Bronchial epithelial cell (primary cell): ENCODE measurements at regions not wholly inside any gene's neighbourhood (a gene's known extent, or its start where the extent isn't known, plus 50 kb on each side); places are given as distances from the start of the nearest gene placed in this dataset.
A peak's percentile ranks its signal among the peaks of the same experiment; 100 is the strongest.

ENCODE experiments used
- DNase-seq: peaks from one replicate; pipeline ENCODE4 v3.0.0-alpha.2; 2010; ENCODE audit warnings: low read depth
- FAIRE-seq: peaks from 2 replicates; lab custom pipeline; 2011; peaks lifted over from hg19 to GRCh38; lab: Jason Lieb, UNC
- H3K27me3 ChIP-seq: 2 replicates; pipeline ENCODE4 v1.5.1; 2011; ENCODE audit warnings: low read length; ENCODE audit not compliant: control insufficient read depth, insufficient read depth
- H3K36me3 ChIP-seq: 2 replicates; pipeline ENCODE4 v1.5.1; 2011; ENCODE audit warnings: low read length; ENCODE audit not compliant: control insufficient read depth, insufficient read depth
- H3K4me3 ChIP-seq: 2 replicates; pipeline ENCODE4 v1.5.1; 2011; ENCODE audit warnings: mild to moderate bottlenecking, low read depth, low read length, control low read depth
- TF ChIP-seq, protein P1 (sequence below): IDR thresholded peaks from 2 replicates; pipeline ENCODE4 v1.5.1; 2011; ENCODE audit warnings: mild to moderate bottlenecking, moderate library complexity, low read length, control low read depth, inconsistent platforms; ENCODE audit not compliant: insufficient read depth, severe bottlenecking

DNA sequence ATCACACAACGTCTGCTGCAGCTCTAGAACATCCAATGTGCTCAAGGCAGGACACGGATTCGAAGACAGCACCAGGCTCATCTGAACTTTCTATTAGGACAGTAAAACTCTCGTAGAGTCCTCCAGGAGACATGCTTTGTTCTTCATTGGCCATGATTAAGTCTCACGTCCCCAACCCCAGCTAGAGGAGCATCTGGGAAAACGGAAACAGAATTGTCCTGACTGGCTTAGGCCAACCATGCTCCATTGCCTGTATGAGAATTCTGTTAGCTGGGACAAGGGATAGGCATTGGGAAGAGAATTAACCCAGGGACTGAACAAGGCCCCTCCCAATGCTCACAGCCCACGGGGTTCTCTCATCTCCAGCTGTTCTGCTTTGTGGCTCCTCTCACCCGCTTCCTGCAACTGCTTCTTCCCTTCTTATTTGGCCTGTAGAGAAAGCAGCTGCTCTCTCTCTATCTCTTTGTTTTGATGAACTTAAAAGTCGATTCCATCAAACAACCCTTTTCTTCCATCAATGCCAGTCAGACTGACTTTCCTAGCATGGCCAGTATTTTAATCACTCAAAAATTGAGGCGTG is 75.6 kb downstream of the C1QL2 start:
- DNase-seq (no peak), FAIRE-seq (no peak)
- TF ChIP-seq, protein P1, sequence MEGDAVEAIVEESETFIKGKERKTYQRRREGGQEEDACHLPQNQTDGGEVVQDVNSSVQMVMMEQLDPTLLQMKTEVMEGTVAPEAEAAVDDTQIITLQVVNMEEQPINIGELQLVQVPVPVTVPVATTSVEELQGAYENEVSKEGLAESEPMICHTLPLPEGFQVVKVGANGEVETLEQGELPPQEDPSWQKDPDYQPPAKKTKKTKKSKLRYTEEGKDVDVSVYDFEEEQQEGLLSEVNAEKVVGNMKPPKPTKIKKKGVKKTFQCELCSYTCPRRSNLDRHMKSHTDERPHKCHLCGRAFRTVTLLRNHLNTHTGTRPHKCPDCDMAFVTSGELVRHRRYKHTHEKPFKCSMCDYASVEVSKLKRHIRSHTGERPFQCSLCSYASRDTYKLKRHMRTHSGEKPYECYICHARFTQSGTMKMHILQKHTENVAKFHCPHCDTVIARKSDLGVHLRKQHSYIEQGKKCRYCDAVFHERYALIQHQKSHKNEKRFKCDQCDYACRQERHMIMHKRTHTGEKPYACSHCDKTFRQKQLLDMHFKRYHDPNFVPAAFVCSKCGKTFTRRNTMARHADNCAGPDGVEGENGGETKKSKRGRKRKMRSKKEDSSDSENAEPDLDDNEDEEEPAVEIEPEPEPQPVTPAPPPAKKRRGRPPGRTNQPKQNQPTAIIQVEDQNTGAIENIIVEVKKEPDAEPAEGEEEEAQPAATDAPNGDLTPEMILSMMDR, result no peak

DNA sequence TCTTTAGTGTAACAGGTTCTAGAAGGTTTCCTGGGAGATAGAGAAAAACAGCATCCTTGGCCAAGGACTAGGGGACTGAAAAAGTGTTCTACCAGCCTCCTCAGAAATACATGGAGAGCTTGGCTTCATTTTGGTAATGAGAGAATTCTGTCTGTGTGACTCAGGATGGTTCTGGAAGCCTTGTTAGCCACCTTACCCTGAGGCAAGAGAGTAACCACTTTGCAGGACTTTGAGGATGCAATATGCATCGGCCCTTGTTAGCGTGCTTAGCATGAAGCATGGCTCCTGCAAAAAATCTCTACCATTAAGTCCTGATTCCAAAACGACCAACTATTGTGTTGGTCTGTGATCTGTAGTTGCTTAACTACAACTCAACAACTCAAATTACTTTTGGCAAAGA is 79.8 kb downstream of the C1QL2 start:
- Histone ChIP-seq H3K36me3 (no peaks in the 10 kb centered on the region), H3K27me3 (peaks cover 2% of the 10 kb centered on the region), H3K4me3 (no peak overlapping the region)
- no peak for DNase-seq
- FAIRE-seq, result no peak
- TF ChIP-seq, protein P1, result no peak

More for the DNA sequence above, 75.6 kb downstream of the C1QL2 start:
- H3K4me3 ChIP-seq, result no peak overlapping the region
- no peaks in the 10 kb centered on the region for H3K36me3 ChIP-seq
- H3K27me3 ChIP-seq, result no peaks in the 10 kb centered on the region

DNA sequence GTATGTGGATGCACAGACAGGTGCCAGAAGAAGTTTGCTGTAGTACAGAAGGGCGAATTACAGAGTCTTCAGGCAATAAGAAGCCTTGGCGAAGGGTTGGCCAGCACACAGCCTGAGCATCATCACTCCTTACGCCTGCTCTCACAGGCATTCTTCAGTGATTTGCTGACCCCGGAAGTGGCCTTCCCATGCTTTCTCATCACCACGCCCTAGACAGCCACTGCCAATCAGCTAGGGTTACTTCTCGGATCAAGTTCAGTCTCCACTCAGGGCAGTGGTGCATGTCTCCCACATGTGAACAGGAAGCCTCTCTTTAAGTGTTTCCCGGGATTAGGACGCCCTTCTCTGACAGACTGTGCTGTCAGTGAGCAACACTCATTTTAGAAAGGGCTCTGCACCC is 81.8 kb downstream of the C1QL2 start:
- H3K27me3 ChIP-seq, result peaks cover 2% of the 10 kb centered on the region
- TF ChIP-seq, protein P1, result no peak
- DNase-seq (no peak), FAIRE-seq (peak; percentile 86)
- H3K4me3 ChIP-seq, result no peak overlapping the region
- no peaks in the 10 kb centered on the region for H3K36me3 ChIP-seq

DNA sequence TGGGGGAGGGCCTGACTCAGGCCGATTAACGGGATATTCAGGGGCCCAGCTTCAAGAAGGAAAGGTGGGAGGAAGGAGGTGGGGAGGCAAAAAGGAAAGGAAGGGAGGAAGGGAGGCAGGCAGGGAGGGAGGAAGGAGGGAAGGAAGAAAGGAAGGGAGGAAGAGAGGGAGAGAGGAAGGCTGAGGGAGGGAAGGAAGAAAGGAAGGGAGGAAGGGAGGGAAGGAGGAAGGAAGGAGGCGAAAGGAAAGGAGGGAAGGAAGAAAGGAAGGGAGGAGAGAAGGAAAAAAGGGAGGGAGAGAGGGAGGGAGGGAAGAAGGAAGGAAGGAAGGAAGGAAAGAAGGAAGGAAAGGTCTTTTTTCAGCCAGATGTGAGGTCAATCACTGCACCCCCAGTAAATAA is 85.3 kb downstream of the C1QL2 start:
- no peak for FAIRE-seq
- TF ChIP-seq, protein P1, result no peak
- no peaks in the 10 kb centered on the region for H3K36me3 ChIP-seq
- no peak for DNase-seq
- no peak overlapping the region for H3K4me3 ChIP-seq
- peaks cover 2% of the 10 kb centered on the region for H3K27me3 ChIP-seq

DNA sequence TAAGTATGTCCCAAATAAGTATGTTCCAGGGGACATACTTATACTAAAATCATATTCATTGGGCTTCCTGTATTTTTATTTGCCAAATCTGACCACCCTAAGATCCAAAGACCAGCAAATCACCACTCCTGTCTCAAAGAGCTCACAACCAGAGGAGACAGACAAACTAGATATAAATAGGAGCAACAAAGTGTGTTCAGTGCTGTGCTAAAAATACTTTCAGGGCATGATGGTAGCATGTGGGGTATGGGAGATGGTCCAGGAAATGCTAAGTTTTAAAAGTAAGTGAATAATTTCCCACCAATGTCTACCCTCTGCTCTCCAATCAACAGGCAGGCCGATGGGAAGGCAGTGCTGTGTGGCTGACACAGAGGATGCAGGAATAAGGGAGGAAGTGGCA is 87.1 kb downstream of the C1QL2 start:
- FAIRE-seq (no peak), DNase-seq (no peak)
- H3K27me3 ChIP-seq, result peaks cover 2% of the 10 kb centered on the region
- TF ChIP-seq, protein P1, result no peak
- H3K4me3 ChIP-seq, result no peak overlapping the region
- no peaks in the 10 kb centered on the region for H3K36me3 ChIP-seq

DNA sequence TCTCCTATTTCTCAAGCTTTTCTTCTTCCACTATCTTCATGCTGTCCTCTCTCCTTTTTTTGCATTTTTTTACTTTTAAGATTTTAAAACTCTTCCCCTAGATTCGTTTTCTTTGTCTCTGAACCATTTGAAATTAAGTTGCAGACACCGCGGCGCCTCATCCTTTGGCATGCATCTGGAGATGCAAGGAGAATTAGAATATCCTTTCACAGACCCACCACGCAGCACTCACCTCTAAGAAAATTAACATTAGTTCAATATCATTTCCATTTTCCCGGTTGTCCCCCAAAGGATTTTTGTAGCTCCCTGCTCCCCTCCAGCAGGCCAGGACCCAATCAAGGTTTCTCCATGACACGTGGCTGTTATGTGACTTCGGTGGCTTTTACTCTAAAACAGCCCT is 88.8 kb downstream of the C1QL2 start:
- H3K27me3 ChIP-seq, result no peaks in the 10 kb centered on the region
- no peaks in the 10 kb centered on the region for H3K36me3 ChIP-seq
- TF ChIP-seq, protein P1, result no peak
- no peak for FAIRE-seq
- no peak for DNase-seq
- no peak overlapping the region for H3K4me3 ChIP-seq
